H1 (cell line): ENCODE measurements at regions not wholly inside any gene's neighbourhood (a gene's known extent, or its start where the extent isn't known, plus 50 kb on each side); places are given as distances from the start of the nearest gene placed in this dataset.

Source experiments
- CHD7 ChIP-seq: fragments of 300-600 bp; sonication (generic); IDR thresholded peaks from 2 replicates; pipeline ENCODE4 v1.7.1; 2012; ENCODE audit warnings: low read length, moderate library complexity, mild to moderate bottlenecking, inconsistent platforms; ENCODE audit not compliant: insufficient replicate concordance
- HDAC2 ChIP-seq, 2 experiments: fragments of 300-600 bp in 1 of 2; sonication (generic) in 1 of 2; IDR thresholded peaks; 2 replicates each; pipeline ENCODE4 v1.6.1; 2011 to 2012; ENCODE audit warnings: low read depth in 2 of 2, low read length in 2 of 2, mild to moderate bottlenecking in 2 of 2, moderate library complexity in 2 of 2, borderline replicate concordance in 1 of 2, inconsistent platforms in 1 of 2

GRCh38 chr14:97692084-97692483 lies 894.9 kb downstream of the VRK1 start (continued):
- TF ChIP-seq CHD7 (no peak), HDAC2 (IDR thresholded peaks at IDR 0.05; ENCODE audit: borderline replicate concordance in 1 of 2, low read depth in 2 of 2, low read length in 2 of 2) (no peak)
